Fibroblast of lung (primary cell): ENCODE measurements at regions not wholly inside any gene's neighbourhood (a gene's known extent, or its start where the extent isn't known, plus 50 kb on each side); places are given as distances from the start of the nearest gene placed in this dataset.

ENCODE experiments used
- CTCF ChIP-seq, 2 donors: IDR thresholded peaks in 1 of 2; conservative IDR thresholded peaks in 1 of 2; 1 replicate in 1 of 2; 2 replicates in 1 of 2; pipeline ENCODE4 v1.5.1; 2011 to 2012; ENCODE audit warnings: low read length in 2 of 2, control low read depth in 1 of 2, inconsistent platforms in 1 of 2, low read depth in 1 of 2, mild to moderate bottlenecking in 1 of 2
- EZH2 ChIP-seq: IDR thresholded peaks from 2 replicates; pipeline ENCODE4 v1.5.1; 2012; ENCODE audit warnings: low read length, control low read depth, mild to moderate bottlenecking; ENCODE audit errors: missing control alignments

DNA sequence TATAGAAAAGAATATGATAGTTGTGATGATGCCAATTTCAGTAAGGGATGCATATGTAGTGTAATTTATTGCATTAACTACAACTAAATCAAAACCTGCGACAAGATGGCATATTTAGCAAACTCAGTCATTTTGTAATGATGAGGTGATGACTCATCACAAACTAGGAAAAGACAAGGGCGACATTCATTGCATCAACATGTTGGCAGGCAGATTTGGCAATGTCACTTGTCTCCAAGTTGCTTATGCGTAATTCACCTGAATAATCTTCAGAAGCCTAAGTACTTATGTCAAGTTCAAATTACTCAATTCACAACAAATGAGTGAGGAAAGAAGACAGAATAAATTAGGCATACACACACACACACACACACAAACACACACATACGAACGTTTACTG lies 273.2 kb upstream of the RGPD4 start:
- TF ChIP-seq CTCF (conservative IDR thresholded peaks at IDR 0.05 in 1 of 2, IDR thresholded peaks at IDR 0.05 in 1 of 2; ENCODE audit: low read depth in 1 of 2, low read length in 2 of 2) (no peak), EZH2 (no peak)
